B cell (primary cell): ENCODE measurements at regions not wholly inside any gene's neighbourhood (a gene's known extent, or its start where the extent isn't known, plus 50 kb on each side); places are given as distances from the start of the nearest gene placed in this dataset.

Experiments
- ATAC-seq: fragments of 200-7000 bp; cut with Tn5 transposase; one replicate; pipeline ENCODE4 v1.10.0; 2021; ENCODE audit warnings: low read depth, mild to moderate bottlenecking, moderate number of reproducible peaks, moderate library complexity
- CTCF ChIA-PET: fragments of 350-600 bp; sonication (Branson Sonifier 250); formaldehyde crosslinking; loops from one replicate; lab custom pipeline; 2021; ENCODE audit warnings: antibody characterized with exemption, inconsistent platforms; lab: Charles Lee
- POLR2A ChIA-PET: fragments of 350-600 bp; sonication (Branson Sonifier 250); formaldehyde crosslinking; loops from one replicate; lab custom pipeline; 2021; ENCODE audit warnings: antibody characterized with exemption; lab: Charles Lee
- DNase-seq: peaks from one replicate; pipeline ENCODE4 v3.0.0; 2013
- H2AFZ ChIP-seq: 2 replicates; pipeline ENCODE4 v1.6.1; 2012; ENCODE audit warnings: mild to moderate bottlenecking, low read depth, low read length; ENCODE audit not compliant: insufficient read depth, poor library complexity, severe bottlenecking
- H3K27ac ChIP-seq, 2 donors: 1 replicate in 1 of 2; 2 replicates in 1 of 2; pipeline ENCODE4 v1.5.1; 2012 to 2013; ENCODE audit warnings: low read length in 2 of 2, mild to moderate bottlenecking in 2 of 2, moderate library complexity in 1 of 2
- H3K27me3 ChIP-seq, 4 experiments: fragments of 200-600 bp in 1 of 4; sonication (generic) in 1 of 4; replicated peaks in 1 of 4; 1 replicate in 2 of 4; 2 replicates in 2 of 4; pipeline versions ENCODE4 v1.6.1 to v1.7.0; 2013 to 2016; ENCODE audit warnings: low read length in 3 of 4, mild to moderate bottlenecking in 2 of 4, mixed read lengths in 1 of 4, moderate library complexity in 1 of 4; ENCODE audit not compliant: insufficient read depth in 4 of 4, control insufficient read depth in 3 of 4; ENCODE audit errors: control extremely low read depth in 1 of 4
- H3K36me3 ChIP-seq, 2 experiments: replicated peaks in 1 of 2; 1 replicate in 1 of 2; 2 replicates in 1 of 2; pipeline versions ENCODE4 v1.6.1 to v1.7.1; 2013; ENCODE audit warnings: low read length in 1 of 2; ENCODE audit not compliant: insufficient read depth in 2 of 2, control insufficient read depth in 1 of 2; ENCODE audit errors: control extremely low read depth in 1 of 2, extremely low read depth in 1 of 2
- H3K4me1 ChIP-seq, 2 donors: fragments of 200-600 bp in 1 of 2; sonication (generic) in 1 of 2; 1 replicate in 1 of 2; 2 replicates in 1 of 2; pipeline versions ENCODE4 v1.5.1 to v1.6.1; 2013 to 2017; ENCODE audit warnings: low read length in 2 of 2; ENCODE audit not compliant: control insufficient read depth in 2 of 2, insufficient read depth in 2 of 2
- H3K4me2 ChIP-seq: replicated peaks from 2 replicates; pipeline ENCODE3; 2012; ENCODE audit warnings: mild to moderate bottlenecking, low read depth, low read length; ENCODE audit not compliant: poor library complexity, severe bottlenecking
- H3K4me3 ChIP-seq, 5 experiments: fragments of 200-600 bp in 1 of 5; sonication (generic) in 1 of 5; 1 replicate in 3 of 5; 2 replicates in 2 of 5; pipeline versions ENCODE4 v1.5.1 to v1.7.0; 2011 to 2016; ENCODE audit warnings: low read length in 4 of 5, mild to moderate bottlenecking in 4 of 5, low read depth in 2 of 5, control low read depth in 1 of 5, moderate library complexity in 1 of 5; ENCODE audit not compliant: insufficient read depth in 1 of 5; ENCODE audit errors: control extremely low read depth in 1 of 5, extremely low read depth in 1 of 5
- H3K79me2 ChIP-seq: fragments of 200-600 bp; sonication (generic); one replicate; pipeline ENCODE4 v1.6.0; 2016; ENCODE audit warnings: low read length; ENCODE audit not compliant: control insufficient read depth, insufficient read depth
- H3K9ac ChIP-seq: fragments of 200-600 bp; sonication (generic); 2 replicates; pipeline ENCODE4 v1.6.1; 2017; ENCODE audit warnings: mild to moderate bottlenecking, low read length, moderate library complexity
- H3K9me3 ChIP-seq, 3 donors: one replicate each; pipeline versions ENCODE4 v1.6.1 to v1.7.1; 2013; ENCODE audit warnings: low read length in 2 of 3; ENCODE audit not compliant: control insufficient read depth in 2 of 3, insufficient read depth in 1 of 3; ENCODE audit errors: control extremely low read depth in 1 of 3
- H4K20me1 ChIP-seq: 2 replicates; pipeline ENCODE4 v1.6.0; 2012; ENCODE audit warnings: mild to moderate bottlenecking, low read length; ENCODE audit not compliant: insufficient read depth, control insufficient read depth, poor library complexity, severe bottlenecking
- H3K27ac Mint-ChIP-seq: one replicate; pipeline ENCODE4 v1.8.0; 2021; ENCODE audit warnings: mixed read lengths
- H3K27me3 Mint-ChIP-seq: one replicate; pipeline ENCODE4 v1.8.0; 2021; ENCODE audit warnings: mixed read lengths
- H3K4me1 Mint-ChIP-seq: one replicate; pipeline ENCODE4 v1.8.0; 2021; ENCODE audit warnings: mixed read lengths
- H3K4me3 Mint-ChIP-seq: one replicate; pipeline ENCODE4 v1.8.0; 2021; ENCODE audit warnings: mixed read lengths
- H3K9me3 Mint-ChIP-seq: one replicate; pipeline ENCODE4 v1.8.0; 2022; ENCODE audit warnings: mixed read lengths; ENCODE audit not compliant: insufficient read depth
- CTCF ChIP-seq: fragments of 200-600 bp; IDR thresholded peaks from one replicate; pipeline ENCODE4 v1.8.0; 2022; ENCODE audit warnings: antibody characterized with exemption, mild to moderate bottlenecking
- EZH2 ChIP-seq: IDR thresholded peaks from 2 replicates; pipeline ENCODE4 v1.6.1; 2012; ENCODE audit warnings: borderline replicate concordance, low read depth, mild to moderate bottlenecking, moderate library complexity, low read length; ENCODE audit not compliant: insufficient read depth, poor library complexity, severe bottlenecking
- WGBS: methylation state at CpG from one replicate; pipeline ENCODE4 v1.1.5; 2013; ENCODE audit warnings: missing lambda C conversion rate; ENCODE audit not compliant: insufficient coverage; 5-methylcytosine and 5-hydroxymethylcytosine counted together
- intact Hi-C: fragments of 100-400 bp; cut with micrococcal nuclease; formaldehyde crosslinking; loops from one replicate; pipeline ENCODE4 v1.10.0; 2022

DNA sequence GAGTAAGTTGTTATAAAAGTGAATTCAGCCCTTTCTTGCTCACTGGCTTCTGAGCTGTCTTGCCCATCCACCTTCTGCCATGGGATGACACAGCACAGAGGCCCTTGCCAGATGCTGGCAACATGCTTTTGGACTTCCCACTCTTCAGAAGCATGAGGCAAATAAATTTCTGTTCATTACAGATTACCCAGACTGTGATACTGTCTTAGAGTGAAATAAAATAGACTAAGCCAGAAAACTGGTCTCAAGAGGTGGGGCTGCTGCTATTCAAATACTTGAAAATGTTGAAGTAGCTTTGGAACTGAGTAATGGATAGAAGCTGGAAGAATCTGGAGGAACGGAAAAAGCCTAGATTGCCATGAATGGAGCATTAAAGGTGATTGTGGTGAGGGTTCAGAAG, 170.4 kb downstream of the ZMAT3 start:
- no peaks in the 10 kb centered on the region for H3K9me3 Mint-ChIP-seq
- intact Hi-C loops: no loop called here
- H3K27me3 ChIP-seq: no peaks in the 10 kb centered on the region
- POLR2A ChIA-PET: no interaction called here
- no peak overlapping the region for H3K4me3 Mint-ChIP-seq
- whole genome bisulfite sequencing: 78% methylated on average over 1 of the region's 1 CpG
- no peaks in the 10 kb centered on the region for H4K20me1 ChIP-seq
- H3K4me2 ChIP-seq: no peak overlapping the region
- peaks cover 0 to 4% (median 0%) of the 10 kb centered on the region in 3 donors for H3K9me3 ChIP-seq
- no peaks in the 10 kb centered on the region for H3K79me2 ChIP-seq
- no peaks in the 10 kb centered on the region for H3K27me3 Mint-ChIP-seq
- H2AFZ ChIP-seq: no peak overlapping the region
- ATAC-seq: no peak
- H3K36me3 ChIP-seq: no peaks in the 10 kb centered on the region
- no peaks in the 10 kb centered on the region for H3K4me1 ChIP-seq
- H3K4me1 Mint-ChIP-seq: no peaks in the 10 kb centered on the region
- no peak overlapping the region for H3K27ac ChIP-seq
- TF ChIP-seq CTCF: no peak
- no peak for DNase-seq
- H3K4me3 ChIP-seq: no peak overlapping the region
- no peak overlapping the region for H3K9ac ChIP-seq
- CTCF ChIA-PET: no interaction called here
- H3K27ac Mint-ChIP-seq: no peak overlapping the region

DNA sequence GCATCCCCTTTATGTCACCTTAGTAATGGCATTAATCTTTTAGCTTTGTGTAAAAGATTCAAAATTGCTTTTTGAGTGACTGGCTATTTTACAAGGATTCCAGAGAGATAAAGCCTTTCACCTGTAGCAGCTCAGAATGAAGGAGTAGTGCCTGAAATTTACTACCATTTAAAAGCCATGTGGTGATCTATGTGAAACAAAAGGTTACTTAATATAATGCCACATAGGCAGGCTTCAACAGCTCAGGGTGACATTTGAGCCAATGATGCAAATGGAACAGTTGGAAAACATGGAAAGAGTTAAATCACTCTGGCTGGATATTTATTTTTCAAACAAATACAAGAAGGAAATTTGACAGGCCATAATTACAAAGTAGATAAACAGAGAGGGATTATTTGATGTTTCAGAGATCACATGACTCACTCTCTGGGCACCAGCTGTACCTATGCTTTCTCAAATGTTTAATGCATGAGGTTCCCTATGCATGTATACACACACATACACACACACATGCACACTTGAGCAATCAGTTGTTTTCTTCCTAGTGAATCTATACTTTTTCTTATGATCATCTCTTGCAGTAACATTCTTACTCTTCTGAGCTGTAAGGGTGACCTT, 171.5 kb downstream of the ZMAT3 start:
- CTCF ChIA-PET: no interaction called here
- no peak overlapping the region for H3K4me2 ChIP-seq
- no peaks in the 10 kb centered on the region for H3K4me1 Mint-ChIP-seq
- no peaks in the 10 kb centered on the region for H3K36me3 ChIP-seq
- intact Hi-C loops: no loop called here
- no peak overlapping the region for H3K27ac Mint-ChIP-seq
- no peak overlapping the region for H2AFZ ChIP-seq
- no peak for TF ChIP-seq CTCF
- TF ChIP-seq EZH2: no peak
- DNase-seq (no peak), ATAC-seq (no peak)
- POLR2A ChIA-PET: no interaction called here
- no peaks in the 10 kb centered on the region for H3K4me1 ChIP-seq
- H3K9ac ChIP-seq: no peak overlapping the region
- H3K27me3 ChIP-seq: no peaks in the 10 kb centered on the region
- H3K9me3 Mint-ChIP-seq: no peaks in the 10 kb centered on the region
- H4K20me1 ChIP-seq: no peaks in the 10 kb centered on the region
- H3K9me3 ChIP-seq: peaks cover 0 to 4% (median 0%) of the 10 kb centered on the region in 3 donors
- H3K79me2 ChIP-seq: no peaks in the 10 kb centered on the region
- no peak overlapping the region for H3K27ac ChIP-seq
- no peak overlapping the region for H3K4me3 ChIP-seq
- no peaks in the 10 kb centered on the region for H3K27me3 Mint-ChIP-seq
- H3K4me3 Mint-ChIP-seq: no peak overlapping the region
